CD14-positive monocyte (primary cell): ENCODE measurements at regions not wholly inside any gene's neighbourhood (a gene's known extent, or its start where the extent isn't known, plus 50 kb on each side); places are given as distances from the start of the nearest gene placed in this dataset.

ENCODE experiments used
- DNase-seq, 3 donors: peaks; one replicate each; pipeline ENCODE4 v3.0.0-alpha.2; 2011 to 2022
- H2AFZ ChIP-seq: 2 replicates; pipeline ENCODE4 v1.6.0; 2012; ENCODE audit warnings: mild to moderate bottlenecking, low read depth, low read length, inconsistent platforms; ENCODE audit not compliant: insufficient read depth, poor library complexity, severe bottlenecking
- H3K27ac ChIP-seq, 2 donors: 1 replicate in 1 of 2; 2 replicates in 1 of 2; pipeline ENCODE4 v1.5.1; 2012 to 2013; ENCODE audit warnings: low read length in 2 of 2, control low read depth in 1 of 2, inconsistent platforms in 1 of 2, low read depth in 1 of 2, mild to moderate bottlenecking in 1 of 2
- H3K27me3 ChIP-seq, 2 donors: one replicate each; pipeline versions ENCODE4 v1.6.0 to v1.6.1; 2011 to 2013; ENCODE audit warnings: low read length in 2 of 2; ENCODE audit not compliant: control insufficient read depth in 2 of 2, insufficient read depth in 2 of 2
- H3K36me3 ChIP-seq, 2 donors: replicated peaks in 1 of 2; 1 replicate in 1 of 2; 2 replicates in 1 of 2; pipeline versions ENCODE4 v1.5.1 to v1.6.1; 2012 to 2013; ENCODE audit warnings: low read length in 2 of 2, control low read depth in 1 of 2, inconsistent platforms in 1 of 2, mild to moderate bottlenecking in 1 of 2; ENCODE audit not compliant: insufficient read depth in 2 of 2, control insufficient read depth in 1 of 2
- H3K4me1 ChIP-seq, 2 donors: 1 replicate in 1 of 2; 2 replicates in 1 of 2; pipeline versions ENCODE4 v1.5.1 to v1.6.1; 2012 to 2013; ENCODE audit warnings: low read length in 2 of 2, control low read depth in 1 of 2, inconsistent platforms in 1 of 2, mild to moderate bottlenecking in 1 of 2, moderate library complexity in 1 of 2; ENCODE audit not compliant: insufficient read depth in 2 of 2, control insufficient read depth in 1 of 2
- H3K4me2 ChIP-seq: replicated peaks from 2 replicates; pipeline ENCODE3; 2012; ENCODE audit warnings: low read length, moderate library complexity, mild to moderate bottlenecking; ENCODE audit not compliant: poor library complexity, severe bottlenecking; ENCODE audit errors: extremely low read depth
- H3K4me3 ChIP-seq, 3 experiments: fragments of 200-600 bp in 1 of 3; sonication (generic) in 1 of 3; replicated peaks in 1 of 3; 1 replicate in 2 of 3; 2 replicates in 1 of 3; pipeline ENCODE4 v1.5.1; 2011 to 2013; ENCODE audit warnings: low read length in 3 of 3, mild to moderate bottlenecking in 3 of 3, control low read depth in 2 of 3, low read depth in 2 of 3, inconsistent platforms in 1 of 3, moderate library complexity in 1 of 3
- H3K79me2 ChIP-seq: 2 replicates; pipeline ENCODE4 v1.6.0; 2012; ENCODE audit warnings: mild to moderate bottlenecking, control low read depth, inconsistent platforms, low read length, moderate library complexity; ENCODE audit not compliant: insufficient read depth
- H3K9ac ChIP-seq: 2 replicates; pipeline ENCODE4 v1.6.0; 2017; ENCODE audit warnings: low read length, mild to moderate bottlenecking; ENCODE audit not compliant: insufficient read depth, poor library complexity, severe bottlenecking
- H3K9me3 ChIP-seq, 2 donors: replicated peaks in 1 of 2; 1 replicate in 1 of 2; 2 replicates in 1 of 2; pipeline versions ENCODE4 v1.5.1 to v1.6.1; 2012 to 2013; ENCODE audit warnings: low read length in 2 of 2, control low read depth in 1 of 2; ENCODE audit not compliant: control insufficient read depth in 1 of 2, insufficient read depth in 1 of 2
- H4K20me1 ChIP-seq: 2 replicates; pipeline ENCODE4 v1.6.0; 2012; ENCODE audit warnings: mild to moderate bottlenecking, low read length, control low read depth, moderate library complexity; ENCODE audit not compliant: insufficient read depth
- H3K27ac Mint-ChIP-seq, 7 donors: one replicate each; pipeline ENCODE4 v1.8.0; 2020; ENCODE audit warnings: mild to moderate bottlenecking in 7 of 7, mixed read lengths in 7 of 7, moderate library complexity in 6 of 7, inconsistent platforms in 2 of 7
- H3K27me3 Mint-ChIP-seq, 3 donors: one replicate each; pipeline ENCODE4 v1.8.0; 2021 to 2022; ENCODE audit warnings: low read depth in 3 of 3, mild to moderate bottlenecking in 3 of 3, mixed read lengths in 3 of 3, moderate library complexity in 3 of 3, inconsistent platforms in 1 of 3
- H3K36me3 Mint-ChIP-seq, 2 donors: one replicate each; pipeline ENCODE4 v1.8.0; 2020; ENCODE audit warnings: mixed read lengths in 2 of 2, inconsistent platforms in 1 of 2, mild to moderate bottlenecking in 1 of 2
- H3K4me1 Mint-ChIP-seq: one replicate; pipeline ENCODE4 v1.8.0; 2020; ENCODE audit warnings: mild to moderate bottlenecking, mixed read lengths
- H3K4me3 Mint-ChIP-seq, 2 donors: one replicate each; pipeline ENCODE4 v1.8.0; 2020; ENCODE audit warnings: mild to moderate bottlenecking in 2 of 2, mixed read lengths in 2 of 2, moderate library complexity in 1 of 2
- H3K9me3 Mint-ChIP-seq, 7 donors: one replicate each; pipeline ENCODE4 v1.8.0; 2020 to 2022; ENCODE audit warnings: mixed read lengths in 7 of 7, mild to moderate bottlenecking in 6 of 7, moderate library complexity in 6 of 7, inconsistent platforms in 2 of 7
- CTCF ChIP-seq: fragments of 200-600 bp; IDR thresholded peaks from one replicate; pipeline ENCODE4 v1.8.0; 2022; ENCODE audit warnings: antibody characterized with exemption, mild to moderate bottlenecking
- WGBS: methylation state at CpG from one replicate; pipeline ENCODE4 v1.1.5; 2013; ENCODE audit warnings: missing lambda C conversion rate; ENCODE audit not compliant: insufficient coverage; 5-methylcytosine and 5-hydroxymethylcytosine counted together
- intact Hi-C, 2 donors: fragments of 100-400 bp; cut with micrococcal nuclease; formaldehyde crosslinking; loops; one replicate each; pipeline versions ENCODE4 v1.15.0 to v1.15.1; 2023

- Histone ChIP-seq H3K9ac (no peak overlapping the region), H3K9me3 (peaks cover 2 to 8% of the 10 kb centered on the region in 2 donors), H3K36me3 (no peaks in the 10 kb centered on the region), H3K79me2 (no peaks in the 10 kb centered on the region), H3K4me1 (peaks cover 32 to 37% of the 10 kb centered on the region in 2 donors), H3K27me3 (peaks cover 9 to 30% of the 10 kb centered on the region in 2 donors), H3K4me3 (no peak overlapping the region), H2AFZ (no peak overlapping the region), H4K20me1 (no peaks in the 10 kb centered on the region), H3K27ac (no peak overlapping the region), H3K4me2 (no peak overlapping the region)
- H3K27ac Mint-ChIP-seq = no peak overlapping the region
- H3K4me1 Mint-ChIP-seq = peaks cover 39% of the 10 kb centered on the region
- H3K27me3 Mint-ChIP-seq = peaks cover 17 to 48% (median 21%) of the 10 kb centered on the region in 3 donors
- peaks cover 0 to 12% (median 7%) of the 10 kb centered on the region in 7 donors for H3K9me3 Mint-ChIP-seq
- DNase-seq = no peak
- H3K36me3 Mint-ChIP-seq = no peaks in the 10 kb centered on the region
- TF ChIP-seq CTCF = no peak
- H3K4me3 Mint-ChIP-seq = no peak overlapping the region
- intact Hi-C loops = no loop called here
- 94% methylated on average over 3 of the region's 9 CpGs for WGBS
Measured at GRCh38 chrX:9146657-9147056, 112.7 kb upstream of the FAM9B start.

DNA sequence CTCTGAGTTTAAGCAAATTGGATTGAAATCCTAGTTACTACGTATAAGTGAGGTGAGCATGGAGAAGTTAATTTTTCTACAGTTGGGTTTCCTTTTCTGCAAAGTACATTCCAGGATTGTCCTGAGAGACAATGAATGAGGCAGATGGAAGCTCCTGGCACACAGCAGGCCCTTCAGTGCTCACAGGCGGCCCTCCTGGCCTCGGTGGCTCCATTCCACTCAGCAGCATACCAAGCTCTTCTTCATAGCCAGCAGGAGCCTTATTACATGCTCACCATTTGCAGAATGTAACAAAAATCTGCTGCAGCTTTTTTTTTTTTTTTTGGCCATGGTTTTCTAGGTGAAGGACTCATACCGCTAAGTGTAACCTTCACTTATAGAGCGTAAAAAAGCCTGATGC, 113.2 kb upstream of the FAM9B start:
- Histone ChIP-seq H3K27ac (no peak overlapping the region), H3K9ac (no peak overlapping the region), H3K36me3 (no peaks in the 10 kb centered on the region), H3K9me3 (peaks cover 2 to 11% of the 10 kb centered on the region in 2 donors), H2AFZ (no peak overlapping the region), H3K4me1 (peaks cover 36 to 41% of the 10 kb centered on the region in 2 donors), H3K79me2 (no peaks in the 10 kb centered on the region), H3K4me3 (no peak overlapping the region), H3K27me3 (peaks cover 9 to 30% of the 10 kb centered on the region in 2 donors), H3K4me2 (no peak overlapping the region), H4K20me1 (no peaks in the 10 kb centered on the region)
- Mint-ChIP-seq H3K27me3 (peaks cover 17 to 48% (median 21%) of the 10 kb centered on the region in 3 donors), H3K4me1 (peaks cover 43% of the 10 kb centered on the region), H3K27ac (no peak overlapping the region), H3K4me3 (no peak overlapping the region), H3K9me3 (peaks cover 2 to 14% (median 10%) of the 10 kb centered on the region in 7 donors), H3K36me3 (no peaks in the 10 kb centered on the region)
- intact Hi-C loops = no loop called here
- no peak for DNase-seq
- 82% methylated on average over 2 of the region's 5 CpGs for WGBS
- no peak for TF ChIP-seq CTCF
